Muscle layer of duodenum (tissue), 2 donors: ENCODE measurements at regions not wholly inside any gene's neighbourhood (a gene's known extent, or its start where the extent isn't known, plus 50 kb on each side); places are given as distances from the start of the nearest gene placed in this dataset.

Experiments
- H3K27ac ChIP-seq: one replicate; pipeline ENCODE4 v1.7.0; 2013; ENCODE audit warnings: mild to moderate bottlenecking, low read length
- H3K27me3 ChIP-seq: one replicate; pipeline ENCODE4 v1.7.0; 2013; ENCODE audit warnings: low read depth, mild to moderate bottlenecking, control low read depth, low read length
- H3K36me3 ChIP-seq, 2 donors: one replicate each; pipeline ENCODE4 v1.7.0; 2013; ENCODE audit warnings: low read length in 2 of 2, control low read depth in 1 of 2, mild to moderate bottlenecking in 1 of 2; ENCODE audit not compliant: insufficient read depth in 2 of 2, control insufficient read depth in 1 of 2
- H3K4me1 ChIP-seq, 2 donors: one replicate each; pipeline ENCODE4 v1.7.0; 2013; ENCODE audit warnings: low read length in 2 of 2, mild to moderate bottlenecking in 2 of 2, control low read depth in 1 of 2, moderate library complexity in 1 of 2; ENCODE audit not compliant: insufficient read depth in 2 of 2, control insufficient read depth in 1 of 2
- H3K4me3 ChIP-seq, 2 donors: one replicate each; pipeline ENCODE4 v1.7.0; 2013; ENCODE audit warnings: low read length in 2 of 2, low read depth in 1 of 2, mild to moderate bottlenecking in 1 of 2
- H3K9me3 ChIP-seq, 2 donors: one replicate each; pipeline ENCODE4 v1.7.0; 2013; ENCODE audit warnings: low read length in 2 of 2, control low read depth in 1 of 2, mild to moderate bottlenecking in 1 of 2; ENCODE audit not compliant: control insufficient read depth in 1 of 2
- donor health status: healthy.

GRCh38 chr11:64459609-64460008 is 96.1 kb upstream of the SLC22A11 start:
- Histone ChIP-seq H3K27ac (no peak overlapping the region), H3K36me3 (no peaks in the 10 kb centered on the region), H3K27me3 (no peaks in the 10 kb centered on the region), H3K4me1 (no peaks in the 10 kb centered on the region), H3K9me3 (no peaks in the 10 kb centered on the region), H3K4me3 (no peak overlapping the region)

GRCh38 chr11:64461081-64461480 is 94.7 kb upstream of the SLC22A11 start:
- Histone ChIP-seq H3K4me3 (no peak overlapping the region), H3K27ac (no peak overlapping the region), H3K36me3 (no peaks in the 10 kb centered on the region), H3K27me3 (no peaks in the 10 kb centered on the region), H3K4me1 (no peaks in the 10 kb centered on the region), H3K9me3 (no peaks in the 10 kb centered on the region)

GRCh38 chr11:64466115-64466718 is 89.5 kb upstream of the SLC22A11 start:
- Histone ChIP-seq H3K4me3 (no peak overlapping the region), H3K27ac (no peak overlapping the region), H3K27me3 (no peaks in the 10 kb centered on the region), H3K9me3 (peaks cover 0 to 4% of the 10 kb centered on the region in 2 donors), H3K4me1 (no peaks in the 10 kb centered on the region), H3K36me3 (no peaks in the 10 kb centered on the region)

- peaks cover 0 to 4% of the 10 kb centered on the region in 2 donors for H3K9me3 ChIP-seq
- no peaks in the 10 kb centered on the region for H3K4me1 ChIP-seq
- H3K4me3 ChIP-seq: no peak overlapping the region
- H3K36me3 ChIP-seq: no peaks in the 10 kb centered on the region
- H3K27ac ChIP-seq: no peak overlapping the region
- H3K27me3 ChIP-seq: no peaks in the 10 kb centered on the region
These were observed 86.5 kb upstream of the SLC22A11 start for GRCh38 chr11:64469288-64469687.

- Histone ChIP-seq H3K9me3 (peaks cover 0 to 4% of the 10 kb centered on the region in 2 donors), H3K36me3 (no peaks in the 10 kb centered on the region), H3K4me1 (no peaks in the 10 kb centered on the region), H3K27ac (no peak overlapping the region), H3K27me3 (no peaks in the 10 kb centered on the region), H3K4me3 (no peak overlapping the region)
These were observed 82.9 kb upstream of the SLC22A11 start for GRCh38 chr11:64472593-64473455.

GRCh38 chr11:64474680-64475079 is 81.1 kb upstream of the SLC22A11 start:
- Histone ChIP-seq H3K27me3 (no peaks in the 10 kb centered on the region), H3K4me1 (no peaks in the 10 kb centered on the region), H3K27ac (no peak overlapping the region), H3K4me3 (no peak overlapping the region), H3K36me3 (no peaks in the 10 kb centered on the region), H3K9me3 (peaks cover 0 to 4% of the 10 kb centered on the region in 2 donors)

GRCh38 chr11:64475145-64475544 is 80.6 kb upstream of the SLC22A11 start:
- H3K27me3 ChIP-seq: no peaks in the 10 kb centered on the region
- no peak overlapping the region for H3K27ac ChIP-seq
- H3K9me3 ChIP-seq: peaks cover 0 to 4% of the 10 kb centered on the region in 2 donors

GRCh38 chr11:64476881-64477280 is 78.9 kb upstream of the SLC22A11 start:
- Histone ChIP-seq H3K27me3 (no peaks in the 10 kb centered on the region), H3K36me3 (no peaks in the 10 kb centered on the region), H3K9me3 (no peaks in the 10 kb centered on the region), H3K4me3 (no peak overlapping the region), H3K27ac (no peak overlapping the region), H3K4me1 (no peaks in the 10 kb centered on the region)

More at GRCh38 chr11:64475145-64475544, 80.6 kb upstream of the SLC22A11 start:
- no peak overlapping the region for H3K4me3 ChIP-seq
- no peaks in the 10 kb centered on the region for H3K4me1 ChIP-seq
- no peaks in the 10 kb centered on the region for H3K36me3 ChIP-seq

- no peaks in the 10 kb centered on the region for H3K27me3 ChIP-seq
- H3K4me3 ChIP-seq: no peak overlapping the region
- no peaks in the 10 kb centered on the region for H3K36me3 ChIP-seq
These were observed 78.1 kb upstream of the SLC22A11 start for GRCh38 chr11:64477675-64478074.

GRCh38 chr11:64482588-64482987 is 73.2 kb upstream of the SLC22A11 start:
- peaks cover 9% of the 10 kb centered on the region for H3K27me3 ChIP-seq
- H3K36me3 ChIP-seq: no peaks in the 10 kb centered on the region
- H3K4me1 ChIP-seq: no peaks in the 10 kb centered on the region
- H3K9me3 ChIP-seq: no peaks in the 10 kb centered on the region
- no peak overlapping the region for H3K4me3 ChIP-seq
- H3K27ac ChIP-seq: no peak overlapping the region

More at GRCh38 chr11:64477675-64478074, 78.1 kb upstream of the SLC22A11 start:
- no peaks in the 10 kb centered on the region for H3K9me3 ChIP-seq
- no peaks in the 10 kb centered on the region for H3K4me1 ChIP-seq
- no peak overlapping the region for H3K27ac ChIP-seq

GRCh38 chr11:64484191-64485022 is 71.3 kb upstream of the SLC22A11 start:
- H3K27ac ChIP-seq: no peak overlapping the region
- H3K4me1 ChIP-seq: no peaks in the 10 kb centered on the region
- H3K36me3 ChIP-seq: no peaks in the 10 kb centered on the region
- no peaks in the 10 kb centered on the region for H3K9me3 ChIP-seq
- no peak overlapping the region for H3K4me3 ChIP-seq
- peaks cover 9% of the 10 kb centered on the region for H3K27me3 ChIP-seq
